ENCODE measurements at regions not wholly inside any gene's neighbourhood (a gene's known extent, or its start where the extent isn't known, plus 50 kb on each side); places are given as distances from the start of the nearest gene placed in this dataset.

DNA sequence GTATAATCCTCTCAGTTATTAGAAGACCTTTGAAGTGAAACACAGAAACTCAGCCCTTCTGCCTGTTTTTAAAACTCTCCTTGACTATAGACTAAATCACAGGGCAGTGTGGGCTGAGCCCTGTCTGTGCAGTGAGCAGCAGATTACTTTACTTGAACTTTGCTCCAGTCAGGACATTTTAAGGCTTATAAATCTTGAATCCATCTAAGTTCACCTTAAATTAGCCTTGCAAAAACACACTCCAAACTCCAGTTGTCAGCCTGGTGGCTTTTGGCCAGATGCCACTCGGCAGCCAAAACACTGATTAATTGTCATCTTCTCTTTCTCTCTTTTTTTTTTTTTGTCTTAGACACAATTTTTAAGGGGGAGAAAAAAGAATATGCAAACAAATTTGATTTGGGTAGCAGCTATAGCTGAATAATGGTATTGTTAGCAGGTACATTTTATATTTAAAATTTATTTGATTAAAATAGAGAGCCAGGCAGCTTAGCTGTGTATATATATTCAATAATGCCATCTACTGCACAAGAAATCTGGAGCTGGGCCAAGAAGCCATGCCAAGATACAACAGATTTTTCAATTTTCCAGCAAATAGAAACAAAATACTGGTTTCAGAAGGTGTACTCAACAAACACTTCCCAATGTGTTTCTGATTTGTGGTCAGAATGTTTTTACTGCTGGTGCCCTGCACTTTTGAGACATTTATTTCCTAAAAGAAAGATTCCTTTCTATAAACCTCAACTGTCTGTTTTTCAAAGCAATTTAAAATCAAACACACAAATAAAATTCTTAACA is 247.7 kb downstream of the TFEC start (continued):
- TF ChIP-seq, protein P1, sequence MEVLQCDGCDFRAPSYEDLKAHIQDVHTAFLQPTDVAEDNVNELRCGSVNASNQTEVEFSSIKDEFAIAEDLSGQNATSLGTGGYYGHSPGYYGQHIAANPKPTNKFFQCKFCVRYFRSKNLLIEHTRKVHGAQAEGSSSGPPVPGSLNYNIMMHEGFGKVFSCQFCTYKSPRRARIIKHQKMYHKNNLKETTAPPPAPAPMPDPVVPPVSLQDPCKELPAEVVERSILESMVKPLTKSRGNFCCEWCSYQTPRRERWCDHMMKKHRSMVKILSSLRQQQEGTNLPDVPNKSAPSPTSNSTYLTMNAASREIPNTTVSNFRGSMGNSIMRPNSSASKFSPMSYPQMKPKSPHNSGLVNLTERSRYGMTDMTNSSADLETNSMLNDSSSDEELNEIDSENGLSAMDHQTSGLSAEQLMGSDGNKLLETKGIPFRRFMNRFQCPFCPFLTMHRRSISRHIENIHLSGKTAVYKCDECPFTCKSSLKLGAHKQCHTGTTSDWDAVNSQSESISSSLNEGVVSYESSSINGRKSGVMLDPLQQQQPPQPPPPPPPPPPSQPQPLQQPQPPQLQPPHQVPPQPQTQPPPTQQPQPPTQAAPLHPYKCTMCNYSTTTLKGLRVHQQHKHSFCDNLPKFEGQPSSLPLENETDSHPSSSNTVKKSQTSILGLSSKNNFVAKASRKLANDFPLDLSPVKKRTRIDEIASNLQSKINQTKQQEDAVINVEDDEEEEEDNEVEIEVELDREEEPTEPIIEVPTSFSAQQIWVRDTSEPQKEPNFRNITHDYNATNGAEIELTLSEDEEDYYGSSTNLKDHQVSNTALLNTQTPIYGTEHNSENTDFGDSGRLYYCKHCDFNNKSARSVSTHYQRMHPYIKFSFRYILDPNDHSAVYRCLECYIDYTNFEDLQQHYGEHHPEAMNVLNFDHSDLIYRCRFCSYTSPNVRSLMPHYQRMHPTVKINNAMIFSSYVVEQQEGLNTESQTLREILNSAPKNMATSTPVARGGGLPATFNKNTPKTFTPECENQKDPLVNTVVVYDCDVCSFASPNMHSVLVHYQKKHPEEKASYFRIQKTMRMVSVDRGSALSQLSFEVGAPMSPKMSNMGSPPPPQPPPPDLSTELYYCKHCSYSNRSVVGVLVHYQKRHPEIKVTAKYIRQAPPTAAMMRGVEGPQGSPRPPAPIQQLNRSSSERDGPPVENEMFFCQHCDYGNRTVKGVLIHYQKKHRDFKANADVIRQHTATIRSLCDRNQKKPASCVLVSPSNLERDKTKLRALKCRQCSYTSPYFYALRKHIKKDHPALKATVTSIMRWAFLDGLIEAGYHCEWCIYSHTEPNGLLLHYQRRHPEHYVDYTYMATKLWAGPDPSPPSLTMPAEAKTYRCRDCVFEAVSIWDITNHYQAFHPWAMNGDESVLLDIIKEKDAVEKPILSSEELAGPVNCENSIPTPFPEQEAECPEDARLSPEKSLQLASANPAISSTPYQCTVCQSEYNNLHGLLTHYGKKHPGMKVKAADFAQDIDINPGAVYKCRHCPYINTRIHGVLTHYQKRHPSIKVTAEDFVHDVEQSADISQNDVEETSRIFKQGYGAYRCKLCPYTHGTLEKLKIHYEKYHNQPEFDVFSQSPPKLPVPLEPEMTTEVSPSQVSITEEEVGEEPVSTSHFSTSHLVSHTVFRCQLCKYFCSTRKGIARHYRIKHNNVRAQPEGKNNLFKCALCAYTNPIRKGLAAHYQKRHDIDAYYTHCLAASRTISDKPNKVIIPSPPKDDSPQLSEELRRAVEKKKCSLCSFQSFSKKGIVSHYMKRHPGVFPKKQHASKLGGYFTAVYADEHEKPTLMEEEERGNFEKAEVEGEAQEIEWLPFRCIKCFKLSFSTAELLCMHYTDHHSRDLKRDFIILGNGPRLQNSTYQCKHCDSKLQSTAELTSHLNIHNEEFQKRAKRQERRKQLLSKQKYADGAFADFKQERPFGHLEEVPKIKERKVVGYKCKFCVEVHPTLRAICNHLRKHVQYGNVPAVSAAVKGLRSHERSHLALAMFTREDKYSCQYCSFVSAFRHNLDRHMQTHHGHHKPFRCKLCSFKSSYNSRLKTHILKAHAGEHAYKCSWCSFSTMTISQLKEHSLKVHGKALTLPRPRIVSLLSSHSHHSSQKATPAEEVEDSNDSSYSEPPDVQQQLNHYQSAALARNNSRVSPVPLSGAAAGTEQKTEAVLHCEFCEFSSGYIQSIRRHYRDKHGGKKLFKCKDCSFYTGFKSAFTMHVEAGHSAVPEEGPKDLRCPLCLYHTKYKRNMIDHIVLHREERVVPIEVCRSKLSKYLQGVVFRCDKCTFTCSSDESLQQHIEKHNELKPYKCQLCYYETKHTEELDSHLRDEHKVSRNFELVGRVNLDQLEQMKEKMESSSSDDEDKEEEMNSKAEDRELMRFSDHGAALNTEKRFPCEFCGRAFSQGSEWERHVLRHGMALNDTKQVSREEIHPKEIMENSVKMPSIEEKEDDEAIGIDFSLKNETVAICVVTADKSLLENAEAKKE (CRISPR knock-in tag; IDR thresholded peaks at IDR 0.05) = no peak
- no peak for TF ChIP-seq ZNF331 (CRISPR knock-in tag; IDR thresholded peaks at IDR 0.05; ENCODE audit: low read depth)

DNA sequence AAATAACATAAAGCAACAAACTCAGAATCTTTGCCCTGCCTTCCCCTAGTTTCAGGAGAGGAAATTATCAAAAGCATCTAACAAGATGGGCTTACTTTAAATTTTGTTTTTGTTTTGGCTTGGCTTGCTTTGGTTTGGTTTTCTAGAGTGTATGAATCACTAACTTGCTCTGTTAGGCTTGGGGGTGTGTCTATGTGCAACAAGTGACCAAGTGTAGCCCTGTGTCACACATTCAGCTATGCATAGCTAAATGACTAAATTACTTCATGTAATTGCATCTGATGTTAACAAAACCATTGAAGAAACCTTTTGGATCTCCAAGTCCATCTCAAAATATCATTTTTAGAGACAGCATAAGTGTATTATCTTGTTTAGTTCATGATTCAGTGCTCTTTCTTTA is 251.0 kb downstream of the TFEC start:
- Histone ChIP-seq H3F3A (replicated peaks; ENCODE audit: low read depth) (no peaks in the 10 kb centered on the region), H3K9me2 (ENCODE audit: insufficient read depth) (no peaks in the 10 kb centered on the region), H3K27ac (ENCODE audit: low read depth) (no peak overlapping the region), H4K20me1 (replicated peaks; ENCODE audit: insufficient read depth) (no peaks in the 10 kb centered on the region), H3K4me1 (ENCODE audit: insufficient read depth) (peaks cover 4% of the 10 kb centered on the region; the same call in 1 of the 2 replicates), H3K4me3 (no peak overlapping the region), H3K36me3 (ENCODE audit: insufficient read depth) (no peaks in the 10 kb centered on the region), H2AFZ (no peak overlapping the region), H3K27me3 (ENCODE audit: insufficient read depth) (no peaks in the 10 kb centered on the region), H3K4me2 (no peak overlapping the region), H3K79me2 (replicated peaks; ENCODE audit: insufficient read depth) (no peaks in the 10 kb centered on the region)
- no peak for DNase-seq (ENCODE audit: low spot score)
- H3K9me3 Mint-ChIP-seq = no peaks in the 10 kb centered on the region
- peaks cover 1% of the 10 kb centered on the region for H3K27me3 Mint-ChIP-seq (ENCODE audit: insufficient read depth, low read depth, poor library complexity)
- no peak overlapping the region for H3K4me3 Mint-ChIP-seq
- H3K36me3 Mint-ChIP-seq (ENCODE audit: low read depth) = no peaks in the 10 kb centered on the region
- H3K27ac Mint-ChIP-seq = no peak overlapping the region
- H3K4me1 Mint-ChIP-seq = peaks cover 5% of the 10 kb centered on the region
- ATAC-seq = no peak
- TF ChIP-seq, protein P2, sequence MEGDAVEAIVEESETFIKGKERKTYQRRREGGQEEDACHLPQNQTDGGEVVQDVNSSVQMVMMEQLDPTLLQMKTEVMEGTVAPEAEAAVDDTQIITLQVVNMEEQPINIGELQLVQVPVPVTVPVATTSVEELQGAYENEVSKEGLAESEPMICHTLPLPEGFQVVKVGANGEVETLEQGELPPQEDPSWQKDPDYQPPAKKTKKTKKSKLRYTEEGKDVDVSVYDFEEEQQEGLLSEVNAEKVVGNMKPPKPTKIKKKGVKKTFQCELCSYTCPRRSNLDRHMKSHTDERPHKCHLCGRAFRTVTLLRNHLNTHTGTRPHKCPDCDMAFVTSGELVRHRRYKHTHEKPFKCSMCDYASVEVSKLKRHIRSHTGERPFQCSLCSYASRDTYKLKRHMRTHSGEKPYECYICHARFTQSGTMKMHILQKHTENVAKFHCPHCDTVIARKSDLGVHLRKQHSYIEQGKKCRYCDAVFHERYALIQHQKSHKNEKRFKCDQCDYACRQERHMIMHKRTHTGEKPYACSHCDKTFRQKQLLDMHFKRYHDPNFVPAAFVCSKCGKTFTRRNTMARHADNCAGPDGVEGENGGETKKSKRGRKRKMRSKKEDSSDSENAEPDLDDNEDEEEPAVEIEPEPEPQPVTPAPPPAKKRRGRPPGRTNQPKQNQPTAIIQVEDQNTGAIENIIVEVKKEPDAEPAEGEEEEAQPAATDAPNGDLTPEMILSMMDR (conservative IDR thresholded peaks at IDR 0.05; ENCODE audit: low read depth in 2 of 2) = no peak
- no peak for TF ChIP-seq ZNF331 (CRISPR knock-in tag; IDR thresholded peaks at IDR 0.05; ENCODE audit: low read depth)
- no peak for TF ChIP-seq NANOG (IDR thresholded peaks at IDR 0.05; ENCODE audit: borderline replicate concordance)
- no peak for TF ChIP-seq EZH2phosphoT487 (IDR thresholded peaks at IDR 0.05; ENCODE audit: unreplicated experiment)
- TF ChIP-seq, protein P3, sequence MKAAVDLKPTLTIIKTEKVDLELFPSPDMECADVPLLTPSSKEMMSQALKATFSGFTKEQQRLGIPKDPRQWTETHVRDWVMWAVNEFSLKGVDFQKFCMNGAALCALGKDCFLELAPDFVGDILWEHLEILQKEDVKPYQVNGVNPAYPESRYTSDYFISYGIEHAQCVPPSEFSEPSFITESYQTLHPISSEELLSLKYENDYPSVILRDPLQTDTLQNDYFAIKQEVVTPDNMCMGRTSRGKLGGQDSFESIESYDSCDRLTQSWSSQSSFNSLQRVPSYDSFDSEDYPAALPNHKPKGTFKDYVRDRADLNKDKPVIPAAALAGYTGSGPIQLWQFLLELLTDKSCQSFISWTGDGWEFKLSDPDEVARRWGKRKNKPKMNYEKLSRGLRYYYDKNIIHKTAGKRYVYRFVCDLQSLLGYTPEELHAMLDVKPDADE (IDR thresholded peaks at IDR 0.05) = no peak
- TF ChIP-seq JUNB (IDR thresholded peaks at IDR 0.05; ENCODE audit: unreplicated experiment) = no peak
- TF ChIP-seq, protein P4, sequence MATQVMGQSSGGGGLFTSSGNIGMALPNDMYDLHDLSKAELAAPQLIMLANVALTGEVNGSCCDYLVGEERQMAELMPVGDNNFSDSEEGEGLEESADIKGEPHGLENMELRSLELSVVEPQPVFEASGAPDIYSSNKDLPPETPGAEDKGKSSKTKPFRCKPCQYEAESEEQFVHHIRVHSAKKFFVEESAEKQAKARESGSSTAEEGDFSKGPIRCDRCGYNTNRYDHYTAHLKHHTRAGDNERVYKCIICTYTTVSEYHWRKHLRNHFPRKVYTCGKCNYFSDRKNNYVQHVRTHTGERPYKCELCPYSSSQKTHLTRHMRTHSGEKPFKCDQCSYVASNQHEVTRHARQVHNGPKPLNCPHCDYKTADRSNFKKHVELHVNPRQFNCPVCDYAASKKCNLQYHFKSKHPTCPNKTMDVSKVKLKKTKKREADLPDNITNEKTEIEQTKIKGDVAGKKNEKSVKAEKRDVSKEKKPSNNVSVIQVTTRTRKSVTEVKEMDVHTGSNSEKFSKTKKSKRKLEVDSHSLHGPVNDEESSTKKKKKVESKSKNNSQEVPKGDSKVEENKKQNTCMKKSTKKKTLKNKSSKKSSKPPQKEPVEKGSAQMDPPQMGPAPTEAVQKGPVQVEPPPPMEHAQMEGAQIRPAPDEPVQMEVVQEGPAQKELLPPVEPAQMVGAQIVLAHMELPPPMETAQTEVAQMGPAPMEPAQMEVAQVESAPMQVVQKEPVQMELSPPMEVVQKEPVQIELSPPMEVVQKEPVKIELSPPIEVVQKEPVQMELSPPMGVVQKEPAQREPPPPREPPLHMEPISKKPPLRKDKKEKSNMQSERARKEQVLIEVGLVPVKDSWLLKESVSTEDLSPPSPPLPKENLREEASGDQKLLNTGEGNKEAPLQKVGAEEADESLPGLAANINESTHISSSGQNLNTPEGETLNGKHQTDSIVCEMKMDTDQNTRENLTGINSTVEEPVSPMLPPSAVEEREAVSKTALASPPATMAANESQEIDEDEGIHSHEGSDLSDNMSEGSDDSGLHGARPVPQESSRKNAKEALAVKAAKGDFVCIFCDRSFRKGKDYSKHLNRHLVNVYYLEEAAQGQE (IDR thresholded peaks at IDR 0.05; ENCODE audit: unreplicated experiment) = no peak
- TF ChIP-seq ZNF114 (CRISPR knock-in tag; IDR thresholded peaks at IDR 0.05) = no peak
